Mononuclear cell (primary cell): ENCODE measurements at regions not wholly inside any gene's neighbourhood (a gene's known extent, or its start where the extent isn't known, plus 50 kb on each side); places are given as distances from the start of the nearest gene placed in this dataset.
"Not testable (repeated sequence)": the region's sequence is repeated elsewhere in the genome, so short reads cannot be mapped to it uniquely, and the experiment has no call there.

Source experiments
- H3K27me3 ChIP-seq: 2 replicates; pipeline ENCODE4 v1.6.0; 2011; ENCODE audit warnings: low read length, control low read depth; ENCODE audit not compliant: insufficient read depth
- H3K4me1 ChIP-seq: 2 replicates; pipeline ENCODE4 v1.5.1; 2011; ENCODE audit warnings: mild to moderate bottlenecking, low read length, control low read depth; ENCODE audit not compliant: insufficient read depth
- H3K4me3 ChIP-seq: 2 replicates; pipeline ENCODE4 v1.5.1; 2011; ENCODE audit warnings: mild to moderate bottlenecking, low read length, moderate library complexity
- H3K9me3 ChIP-seq: 2 replicates; pipeline ENCODE4 v1.5.1; 2011; ENCODE audit warnings: low read depth, mild to moderate bottlenecking, control low read depth, low read length

DNA sequence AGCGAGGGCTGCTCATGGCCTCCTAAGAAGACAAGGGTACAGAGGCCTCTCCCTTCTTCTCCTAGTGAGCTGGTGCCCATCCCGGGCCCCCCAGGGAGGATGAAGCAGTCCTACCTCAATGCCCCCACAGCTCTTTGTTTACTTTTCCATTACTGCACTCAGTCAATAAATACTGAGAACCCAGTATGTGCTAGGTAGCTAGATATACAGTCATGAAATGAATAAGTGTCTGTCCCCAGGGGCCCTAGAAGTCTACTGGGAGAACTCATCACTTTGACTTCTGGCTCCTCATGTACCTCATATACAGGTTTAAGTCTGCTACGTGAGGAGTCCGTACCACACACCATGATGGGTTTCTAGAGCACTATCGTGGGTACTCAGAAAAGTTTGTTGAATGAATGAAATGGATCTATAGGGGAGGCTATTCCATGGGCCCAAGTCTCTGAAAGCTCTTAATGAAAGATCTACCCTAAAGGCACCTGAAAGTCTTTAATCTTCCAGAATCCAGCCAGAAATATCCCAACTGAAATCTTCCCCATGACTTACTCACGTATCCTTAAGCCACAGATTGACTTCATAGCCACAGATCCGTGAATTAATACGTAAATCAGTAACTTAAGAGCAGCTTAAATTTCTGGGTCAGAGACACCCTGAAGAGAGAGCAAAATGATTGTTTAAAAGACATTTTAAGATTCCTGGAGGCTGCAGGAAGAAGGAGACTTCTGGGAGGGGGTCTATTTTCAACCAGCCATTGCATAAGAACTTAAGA is 51.6 kb upstream of the POMP start:
- Histone ChIP-seq H3K9me3 (no peaks in the 10 kb centered on the region), H3K4me3 (no peak overlapping the region), H3K27me3 (no peaks in the 10 kb centered on the region), H3K4me1 (peaks cover 14% of the 10 kb centered on the region)

DNA sequence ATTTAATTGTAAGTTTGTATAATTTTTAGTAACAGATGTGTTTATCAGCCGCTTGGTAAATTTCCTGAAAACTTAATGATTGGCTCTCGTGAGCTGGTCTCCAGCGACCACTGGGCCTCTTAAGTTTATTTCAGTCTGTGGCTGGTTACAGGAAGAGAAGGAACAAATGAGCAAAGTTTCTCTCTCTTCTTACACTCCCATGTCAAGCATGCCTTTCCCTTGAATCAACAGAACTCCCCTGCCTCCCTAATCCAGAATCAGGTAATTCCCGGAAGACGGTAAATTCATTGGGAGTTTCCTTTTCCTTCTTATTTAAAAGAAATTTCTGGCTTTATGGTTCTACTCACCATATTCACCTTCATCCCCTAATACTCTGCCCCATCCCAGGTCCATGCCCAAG is 52.5 kb upstream of the POMP start:
- H3K4me3 ChIP-seq = no peak overlapping the region
- no peaks in the 10 kb centered on the region for H3K9me3 ChIP-seq
- peaks cover 5% of the 10 kb centered on the region for H3K4me1 ChIP-seq
- no peaks in the 10 kb centered on the region for H3K27me3 ChIP-seq

- not testable (repeated sequence) for H3K27me3 ChIP-seq, H3K4me3 ChIP-seq, H3K4me1 ChIP-seq, H3K9me3 ChIP-seq
Observed at GRCh38 chr13:28605147-28605546, 53.8 kb upstream of the POMP start.

- Histone ChIP-seq H3K9me3 (no peaks in the 10 kb centered on the region), H3K4me1 (no peaks in the 10 kb centered on the region), H3K4me3 (no peak overlapping the region), H3K27me3 (no peaks in the 10 kb centered on the region)
Observed at GRCh38 chr13:28603043-28603664, 55.8 kb upstream of the POMP start.

GRCh38 chr13:28602580-28602979 is 56.4 kb upstream of the POMP start:
- Histone ChIP-seq H3K4me3 (no peak overlapping the region), H3K27me3 (no peaks in the 10 kb centered on the region), H3K9me3 (no peaks in the 10 kb centered on the region), H3K4me1 (no peaks in the 10 kb centered on the region)

GRCh38 chr13:28601581-28601980 is 57.3 kb upstream of the POMP start:
- no peaks in the 10 kb centered on the region for H3K9me3 ChIP-seq
- no peaks in the 10 kb centered on the region for H3K4me1 ChIP-seq
- no peaks in the 10 kb centered on the region for H3K27me3 ChIP-seq
- no peak overlapping the region for H3K4me3 ChIP-seq

- Histone ChIP-seq H3K4me1 (no peaks in the 10 kb centered on the region), H3K27me3 (no peaks in the 10 kb centered on the region), H3K9me3 (no peaks in the 10 kb centered on the region), H3K4me3 (no peak overlapping the region)
Observed at GRCh38 chr13:28597641-28598040, 61.3 kb upstream of the POMP start.

DNA sequence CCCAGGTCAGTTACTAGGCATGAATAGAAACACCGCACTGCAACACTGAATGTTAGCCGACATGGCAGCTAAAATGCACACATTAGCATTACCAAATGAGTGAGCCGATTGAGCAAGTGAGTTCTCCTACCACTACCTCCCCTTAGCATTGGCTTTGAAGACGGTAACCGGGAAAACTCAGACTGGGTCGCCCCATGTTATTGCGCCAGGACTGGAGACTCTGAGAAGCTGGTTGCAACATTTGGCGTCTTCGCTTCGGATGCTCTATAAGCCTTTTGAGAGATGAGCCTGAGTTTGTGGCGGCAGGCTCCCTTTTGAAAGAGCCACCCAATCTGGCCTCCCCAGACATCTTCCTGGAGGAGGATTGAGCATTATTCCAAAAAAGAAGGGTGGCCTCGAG is 68.5 kb upstream of the POMP start:
- Histone ChIP-seq H3K9me3 (no peaks in the 10 kb centered on the region), H3K4me3 (no peak overlapping the region), H3K4me1 (peaks cover 46% of the 10 kb centered on the region), H3K27me3 (no peaks in the 10 kb centered on the region)

DNA sequence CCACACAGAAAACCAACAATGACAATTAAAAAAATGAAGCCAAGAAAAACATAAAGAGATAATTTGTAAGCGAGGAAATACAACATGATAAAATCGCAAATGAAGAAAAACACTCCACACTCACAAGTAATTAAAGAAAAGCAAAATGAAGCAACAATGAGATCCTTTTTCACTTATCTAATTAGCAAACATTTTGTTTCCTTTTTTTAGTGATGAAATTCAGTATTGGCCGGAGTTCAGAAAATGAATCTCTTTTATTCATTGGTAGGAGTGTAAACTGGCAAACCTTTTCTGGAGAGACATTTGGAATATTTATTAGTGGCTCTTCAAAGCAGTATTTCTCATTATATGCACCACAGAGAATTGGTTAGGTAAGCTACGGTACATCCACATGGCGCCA is 70.6 kb upstream of the POMP start:
- peaks cover 46% of the 10 kb centered on the region for H3K4me1 ChIP-seq
- H3K27me3 ChIP-seq = no peaks in the 10 kb centered on the region
- H3K4me3 ChIP-seq = no peak overlapping the region
- H3K9me3 ChIP-seq = no peaks in the 10 kb centered on the region

DNA sequence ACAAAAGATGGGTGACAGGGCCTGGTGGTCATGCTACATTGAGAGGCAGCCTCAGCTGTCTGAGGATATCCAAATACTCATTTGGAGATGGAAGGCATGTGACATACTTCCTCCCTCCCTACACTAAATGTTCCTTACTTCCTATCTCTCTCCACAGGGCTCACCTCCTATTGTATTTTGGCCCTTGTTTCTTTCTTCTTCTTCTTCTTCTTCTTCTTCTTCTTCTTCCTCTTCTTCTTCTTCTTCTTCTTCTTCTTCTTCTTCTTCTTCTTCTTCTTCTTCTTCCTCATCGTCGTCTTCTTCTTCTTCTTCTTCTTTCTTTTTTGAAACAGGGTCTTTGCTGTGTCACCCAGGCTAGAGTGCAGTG is 71.8 kb upstream of the POMP start:
- Histone ChIP-seq H3K27me3 (no peaks in the 10 kb centered on the region), H3K4me3 (no peak overlapping the region), H3K4me1 (peaks cover 52% of the 10 kb centered on the region), H3K9me3 (no peaks in the 10 kb centered on the region)

DNA sequence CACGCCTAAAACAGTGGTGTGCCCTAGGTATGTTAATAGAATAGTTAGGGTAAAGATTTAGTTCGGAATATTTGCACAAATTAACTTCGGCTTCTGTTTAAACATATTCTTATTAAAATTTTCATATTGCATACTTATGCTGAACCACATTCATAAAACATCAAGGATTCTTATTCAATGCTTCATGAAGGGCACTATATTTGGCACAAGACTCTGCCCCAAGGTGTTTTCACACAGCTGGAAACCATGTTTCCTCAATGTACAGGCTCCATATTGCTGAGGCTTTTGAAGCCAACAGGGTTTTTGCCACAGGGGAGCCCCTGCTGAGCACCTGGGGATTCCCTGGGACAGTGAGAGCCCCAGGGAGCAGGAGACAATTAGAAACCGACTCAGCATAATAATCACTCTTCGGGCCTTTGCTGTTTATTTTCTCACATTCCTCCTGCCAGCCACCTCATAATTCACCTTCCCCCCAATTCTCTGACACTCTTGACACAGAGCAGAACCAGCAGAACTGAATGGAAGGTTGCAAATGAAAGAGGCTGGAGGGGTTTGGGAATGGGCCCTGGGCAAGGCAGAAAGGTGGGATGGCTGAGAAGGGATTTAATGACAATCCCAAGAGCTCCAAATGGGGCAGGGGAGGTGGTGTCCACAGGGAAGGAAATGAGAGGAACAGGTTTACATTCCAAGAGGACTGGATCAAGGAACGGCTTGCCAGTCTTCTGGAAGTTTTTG is 72.3 kb upstream of the POMP start:
- H3K4me1 ChIP-seq = peaks cover 49% of the 10 kb centered on the region
- H3K9me3 ChIP-seq = no peaks in the 10 kb centered on the region
- no peaks in the 10 kb centered on the region for H3K27me3 ChIP-seq
- H3K4me3 ChIP-seq = no peak overlapping the region

- Histone ChIP-seq H3K4me3 (no peak overlapping the region), H3K9me3 (no peaks in the 10 kb centered on the region), H3K27me3 (no peaks in the 10 kb centered on the region), H3K4me1 (peaks cover 44% of the 10 kb centered on the region)
Observed at GRCh38 chr13:28585561-28585960, 73.4 kb upstream of the POMP start.

DNA sequence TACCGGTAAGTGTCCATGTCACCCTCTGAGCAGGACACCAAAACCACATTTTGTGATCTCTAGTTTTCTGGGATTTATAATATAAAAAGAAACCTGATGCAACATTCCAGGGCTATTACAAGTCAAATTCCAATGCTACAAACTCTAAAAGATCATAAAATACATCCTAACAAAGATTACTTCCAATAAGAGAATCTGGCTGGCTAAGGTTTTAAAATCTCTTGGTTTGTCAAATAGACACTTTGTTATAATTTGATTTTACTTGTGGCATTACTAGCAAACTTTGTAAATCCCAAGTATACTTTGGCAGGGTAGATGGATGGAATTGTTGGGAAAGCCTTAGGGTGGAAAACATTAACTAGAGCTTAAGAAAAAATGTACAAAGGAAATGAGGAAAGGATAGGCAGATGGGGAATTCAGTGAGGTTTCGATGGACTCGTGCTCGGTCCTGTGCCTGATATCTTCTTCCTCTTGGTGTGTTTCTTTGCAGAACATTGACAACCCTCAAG is 74.0 kb upstream of the POMP start:
- Histone ChIP-seq H3K4me3 (no peak overlapping the region), H3K9me3 (no peaks in the 10 kb centered on the region), H3K27me3 (no peaks in the 10 kb centered on the region), H3K4me1 (peaks cover 38% of the 10 kb centered on the region)

DNA sequence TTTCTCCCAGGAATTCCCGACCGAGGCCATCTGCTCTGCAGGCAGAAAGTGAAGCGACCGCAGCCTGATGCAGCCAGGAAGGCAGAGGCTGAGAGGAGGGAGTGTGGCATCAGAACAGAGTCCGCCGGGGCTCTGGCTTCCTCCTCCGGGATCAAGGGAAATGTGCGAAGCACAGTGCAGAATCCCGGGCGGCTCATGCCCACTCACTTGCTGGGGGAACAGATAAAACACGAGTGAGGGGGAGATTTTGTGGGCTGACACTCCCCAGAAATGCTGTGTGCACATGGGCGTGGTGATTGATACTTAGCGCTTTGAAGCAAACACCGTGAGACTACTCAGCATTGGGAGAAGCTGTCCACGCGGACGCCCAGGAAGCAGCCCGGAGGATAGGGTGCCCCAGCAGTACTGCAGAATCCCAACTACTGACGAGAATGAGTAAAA is 75.3 kb upstream of the POMP start:
- Histone ChIP-seq H3K4me3 (no peak overlapping the region), H3K27me3 (no peaks in the 10 kb centered on the region), H3K9me3 (no peaks in the 10 kb centered on the region), H3K4me1 (peaks cover 34% of the 10 kb centered on the region)

DNA sequence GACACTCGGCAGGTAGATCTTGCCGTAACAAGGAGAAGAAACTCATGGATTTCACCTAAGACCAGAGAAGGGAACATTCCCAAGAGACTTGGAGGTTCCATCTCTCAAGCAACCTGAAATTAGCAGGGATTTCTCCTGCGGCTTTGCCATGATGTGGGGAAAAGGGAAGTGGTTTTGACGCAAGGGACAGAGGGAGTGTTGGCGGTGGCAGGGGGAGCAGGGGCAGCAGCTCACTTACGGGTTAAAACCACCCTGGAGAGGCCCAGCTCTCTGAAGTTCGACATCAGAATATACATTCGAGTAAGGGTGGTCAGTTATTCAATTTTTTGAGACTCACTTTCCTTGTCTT is 76.1 kb upstream of the POMP start:
- no peaks in the 10 kb centered on the region for H3K27me3 ChIP-seq
- H3K4me1 ChIP-seq = peaks cover 32% of the 10 kb centered on the region
- no peaks in the 10 kb centered on the region for H3K9me3 ChIP-seq

More for the DNA sequence above, 76.1 kb upstream of the POMP start:
- no peak overlapping the region for H3K4me3 ChIP-seq
